GM23248 (cell line): ENCODE measurements at regions not wholly inside any gene's neighbourhood (a gene's known extent, or its start where the extent isn't known, plus 50 kb on each side); places are given as distances from the start of the nearest gene placed in this dataset.

Source experiments
- DNase-seq: peaks from one replicate; pipeline ENCODE4 v3.0.0-alpha.2; 2015
- H2AFZ ChIP-seq: fragments of 200-600 bp; sonication (generic); 2 replicates; pipeline ENCODE4 v1.6.1; 2016; ENCODE audit warnings: antibody characterized with exemption
- H3F3A ChIP-seq: fragments of 200-600 bp; sonication (generic); 2 replicates; pipeline ENCODE4 v1.6.1; 2016; ENCODE audit warnings: mild to moderate bottlenecking, antibody characterized with exemption, mixed run types; ENCODE audit not compliant: insufficient read depth
- H3K27ac ChIP-seq: fragments of 200-600 bp; sonication (generic); 2 replicates; pipeline ENCODE4 v1.5.1; 2016; ENCODE audit warnings: mild to moderate bottlenecking
- H3K27me3 ChIP-seq: fragments of 200-600 bp; sonication (generic); replicated peaks from 2 replicates; pipeline ENCODE4 v1.6.1; 2016; ENCODE audit warnings: mild to moderate bottlenecking; ENCODE audit not compliant: insufficient read depth
- H3K36me3 ChIP-seq: fragments of 200-600 bp; sonication (generic); 2 replicates; pipeline ENCODE4 v1.6.1; 2016; ENCODE audit warnings: low read depth, mild to moderate bottlenecking
- H3K4me1 ChIP-seq: fragments of 200-600 bp; sonication (generic); 2 replicates; pipeline ENCODE4 v1.6.1; 2016; ENCODE audit warnings: mild to moderate bottlenecking; ENCODE audit not compliant: insufficient read depth
- H3K4me2 ChIP-seq: fragments of 200-600 bp; sonication (generic); one replicate; pipeline ENCODE4 v1.6.1; 2016; ENCODE audit warnings: mild to moderate bottlenecking; ENCODE audit not compliant: unreplicated experiment
- H3K4me3 ChIP-seq: fragments of 200-600 bp; sonication (generic); 2 replicates; pipeline ENCODE4 v1.5.1; 2016; ENCODE audit warnings: mild to moderate bottlenecking
- H3K79me2 ChIP-seq: fragments of 200-600 bp; sonication (generic); 2 replicates; pipeline ENCODE4 v1.6.1; 2016; ENCODE audit warnings: mild to moderate bottlenecking; ENCODE audit not compliant: insufficient read depth
- H3K9ac ChIP-seq: fragments of 200-600 bp; sonication (generic); 2 replicates; pipeline ENCODE4 v1.6.1; 2016; ENCODE audit warnings: mild to moderate bottlenecking
- H3K9me2 ChIP-seq: fragments of 200-600 bp; sonication (generic); 2 replicates; pipeline ENCODE4 v1.6.1; 2016; ENCODE audit warnings: mixed run types, mild to moderate bottlenecking, moderate library complexity; ENCODE audit not compliant: insufficient read depth
- H3K9me3 ChIP-seq: fragments of 200-600 bp; sonication (generic); one replicate; pipeline ENCODE4 v1.6.1; 2017; ENCODE audit warnings: low read depth
- H4K20me1 ChIP-seq: fragments of 200-600 bp; sonication (generic); 2 replicates; pipeline ENCODE4 v1.6.0; 2016; ENCODE audit not compliant: insufficient read depth
- EZH2 ChIP-seq: fragments of 200-600 bp; sonication (generic); IDR thresholded peaks from 2 replicates; pipeline ENCODE4 v1.6.1; 2018; ENCODE audit warnings: antibody characterized with exemption, mild to moderate bottlenecking; ENCODE audit not compliant: insufficient read depth, poor library complexity, severe bottlenecking
- EZH2phosphoT487 ChIP-seq: fragments of 200-600 bp; sonication (generic); IDR thresholded peaks from 2 replicates; pipeline ENCODE4 v1.6.1; 2018; ENCODE audit warnings: antibody characterized with exemption, moderate library complexity, mild to moderate bottlenecking, low read depth; ENCODE audit not compliant: insufficient read depth
- WGBS, 2 experiments: methylation state at CpG; one replicate each; pipeline ENCODE4 v1.1.6; 2015 to 2017; ENCODE audit warnings: low lambda C conversion rate in 2 of 2, low coverage in 1 of 2; ENCODE audit errors: missing lambda C conversion rate in 2 of 2; 5-methylcytosine and 5-hydroxymethylcytosine counted together
- in situ Hi-C: fragments of 300-500 bp; cut with MboI; formaldehyde crosslinking; loops from 2 replicates; pipeline ENCODE4 v1.15.0; 2020

- in situ Hi-C loops: no loop called here
- Histone ChIP-seq H3K4me3 (no peak overlapping the region), H3K36me3 (no peaks in the 10 kb centered on the region), H3K79me2 (no peaks in the 10 kb centered on the region), H3K9ac (no peak overlapping the region), H2AFZ (no peak overlapping the region), H3K4me1 (no peaks in the 10 kb centered on the region), H3K9me3 (no peaks in the 10 kb centered on the region), H4K20me1 (no peaks in the 10 kb centered on the region), H3K4me2 (no peak overlapping the region), H3K27me3 (peaks cover 32% of the 10 kb centered on the region), H3K27ac (no peak overlapping the region), H3K9me2 (no peaks in the 10 kb centered on the region), H3F3A (no peaks in the 10 kb centered on the region)
- no peak for DNase-seq
- WGBS, 2 experiments: 18 to 24% methylated on average over 11 of the region's 11 CpGs
- TF ChIP-seq EZH2phosphoT487: no peak
- TF ChIP-seq EZH2: no peak
Measured at GRCh38 chr7:142327628-142328405, 70.0 kb upstream of the PRSS58 start.

GRCh38 chr7:142323706-142324105 is 65.8 kb upstream of the PRSS58 start:
- in situ Hi-C loops: no loop called here
- Histone ChIP-seq H3K79me2 (no peaks in the 10 kb centered on the region), H3K4me2 (no peak overlapping the region), H3K9me3 (no peaks in the 10 kb centered on the region), H4K20me1 (no peaks in the 10 kb centered on the region), H3K9ac (no peak overlapping the region), H3K4me1 (no peaks in the 10 kb centered on the region), H3K27ac (no peak overlapping the region), H3K9me2 (no peaks in the 10 kb centered on the region), H3K36me3 (no peaks in the 10 kb centered on the region), H2AFZ (no peak overlapping the region), H3K4me3 (no peak overlapping the region), H3F3A (no peaks in the 10 kb centered on the region), H3K27me3 (peaks cover 20% of the 10 kb centered on the region)
- 2 to 4% methylated on average over 4 of the region's 4 CpGs for WGBS, 2 experiments
- peak; percentile 36 for DNase-seq
- no peak for TF ChIP-seq EZH2phosphoT487
- TF ChIP-seq EZH2: no peak

- DNase-seq: no peak
- H3K9me2 ChIP-seq: no peaks in the 10 kb centered on the region
- H3K36me3 ChIP-seq: no peaks in the 10 kb centered on the region
- WGBS, 2 experiments: 38 to 39% methylated on average over 7 of the region's 7 CpGs
- H3K27me3 ChIP-seq: peaks cover 28% of the 10 kb centered on the region
- no peak overlapping the region for H3K4me2 ChIP-seq
- H3K27ac ChIP-seq: no peak overlapping the region
- no peaks in the 10 kb centered on the region for H3F3A ChIP-seq
- H3K9me3 ChIP-seq: no peaks in the 10 kb centered on the region
- H3K9ac ChIP-seq: no peak overlapping the region
- H3K79me2 ChIP-seq: no peaks in the 10 kb centered on the region
- in situ Hi-C loops: no loop called here
- no peak overlapping the region for H2AFZ ChIP-seq
- no peaks in the 10 kb centered on the region for H3K4me1 ChIP-seq
- H4K20me1 ChIP-seq: no peaks in the 10 kb centered on the region
- TF ChIP-seq EZH2: no peak
- TF ChIP-seq EZH2phosphoT487: no peak
- no peak overlapping the region for H3K4me3 ChIP-seq
Measured at GRCh38 chr7:142321391-142321790, 63.5 kb upstream of the PRSS58 start.

GRCh38 chr7:142320883-142321282 is 63.0 kb upstream of the PRSS58 start:
- Histone ChIP-seq H3K9me3 (no peaks in the 10 kb centered on the region), H3K4me1 (no peaks in the 10 kb centered on the region), H3K36me3 (no peaks in the 10 kb centered on the region), H3K9ac (no peak overlapping the region), H3K4me2 (no peak overlapping the region), H2AFZ (no peak overlapping the region), H3K27me3 (peaks cover 24% of the 10 kb centered on the region), H4K20me1 (no peaks in the 10 kb centered on the region), H3F3A (no peaks in the 10 kb centered on the region), H3K4me3 (no peak overlapping the region), H3K79me2 (no peaks in the 10 kb centered on the region), H3K27ac (no peak overlapping the region), H3K9me2 (no peaks in the 10 kb centered on the region)
- 25 to 33% methylated on average over 2 of the region's 2 CpGs for WGBS, 2 experiments
- no peak for TF ChIP-seq EZH2
- no peak for TF ChIP-seq EZH2phosphoT487
- no peak for DNase-seq
- in situ Hi-C loops: no loop called here
